ENCODE measurements at regions not wholly inside any gene's neighbourhood (a gene's known extent, or its start where the extent isn't known, plus 50 kb on each side); places are given as distances from the start of the nearest gene placed in this dataset.
"Not testable (repeated sequence)": the region's sequence is repeated elsewhere in the genome, so short reads cannot be mapped to it uniquely, and the experiment has no call there.

DNA sequence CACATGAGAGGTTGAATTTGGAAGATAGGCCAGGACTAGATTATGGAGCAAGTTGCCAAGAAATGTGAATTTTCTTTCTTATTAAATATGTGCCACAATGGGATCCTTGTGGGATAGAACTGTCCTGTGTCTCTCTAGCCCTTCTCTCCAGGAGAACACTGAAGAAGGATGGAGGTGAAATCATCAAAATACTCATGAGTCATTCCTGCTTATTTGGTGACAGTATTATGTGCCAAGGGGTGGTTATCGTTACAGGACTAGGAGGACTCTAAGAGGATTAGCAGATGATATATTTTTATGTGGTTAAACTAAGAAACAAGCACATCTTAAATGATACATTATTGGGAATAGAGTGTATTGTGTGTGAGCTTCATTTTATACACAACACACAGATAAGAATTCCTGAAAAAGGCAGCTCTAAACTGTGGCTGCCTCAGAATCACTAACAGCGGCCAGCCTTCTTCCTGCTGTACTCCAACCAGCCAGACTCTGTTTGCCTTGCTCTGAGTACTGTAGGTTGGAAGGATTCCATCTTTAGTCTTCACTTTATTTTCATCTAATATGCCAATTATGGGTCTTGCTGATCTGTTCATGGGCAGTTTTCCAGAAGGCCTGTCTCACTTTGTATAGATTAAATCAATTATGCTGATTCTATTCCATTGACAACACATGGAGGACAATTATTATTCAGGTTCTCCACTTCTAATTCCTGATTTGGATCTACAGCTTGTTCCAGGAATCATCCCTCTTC lies 325.8 kb downstream of the ABCC12 start:
- H3K27me3 ChIP-seq (ENCODE audit: control insufficient read depth, insufficient read depth, low read length): peaks cover 2% of the 10 kb centered on the region
- H3K36me3 ChIP-seq (ENCODE audit: control insufficient read depth, insufficient read depth, low read length): no peaks in the 10 kb centered on the region
- no peak overlapping the region for H3K4me3 ChIP-seq (ENCODE audit: low read depth, low read length)
- H3K27me3 Mint-ChIP-seq: peaks cover 6% of the 10 kb centered on the region
- no peak for ATAC-seq (ENCODE audit: low read depth in 2 of 2)
- no peak overlapping the region for H3K27ac Mint-ChIP-seq
- peaks cover 4 to 41% (median 13%) of the 10 kb centered on the region in 7 donors for H3K9me3 Mint-ChIP-seq
- H3K9me3 ChIP-seq (ENCODE audit: control insufficient read depth in 2 of 2, low read length in 2 of 2): peaks cover 16 to 30% of the 10 kb centered on the region in 2 experiments
- no peak overlapping the region for H3K27ac ChIP-seq (ENCODE audit: insufficient read depth, low read length, poor library complexity, severe bottlenecking)
- no peaks in the 10 kb centered on the region for H3K4me1 Mint-ChIP-seq
- no peaks in the 10 kb centered on the region for H3K4me1 ChIP-seq (ENCODE audit: control insufficient read depth, insufficient read depth, low read length, poor library complexity, severe bottlenecking)
- H3K36me3 Mint-ChIP-seq: no peaks in the 10 kb centered on the region
- DNase-seq: no peak
- no peak overlapping the region for H3K4me3 Mint-ChIP-seq

GRCh38 chr16:47826070-47826469 lies 329.7 kb downstream of the ABCC12 start:
- no peak overlapping the region for H3K27ac ChIP-seq (ENCODE audit: insufficient read depth, low read length, poor library complexity, severe bottlenecking)
- H3K27me3 ChIP-seq (ENCODE audit: control insufficient read depth, insufficient read depth, low read length): peaks cover 4% of the 10 kb centered on the region
- H3K36me3 ChIP-seq (ENCODE audit: control insufficient read depth, insufficient read depth, low read length): no peaks in the 10 kb centered on the region
- Mint-ChIP-seq H3K4me1 (no peaks in the 10 kb centered on the region), H3K9me3 (peaks cover 2 to 16% (median 10%) of the 10 kb centered on the region in 7 donors), H3K36me3 (no peaks in the 10 kb centered on the region), H3K4me3 (no peak overlapping the region), H3K27me3 (peaks cover 6% of the 10 kb centered on the region), H3K27ac (no peak overlapping the region)
- H3K9me3 ChIP-seq (ENCODE audit: control insufficient read depth in 2 of 2, low read length in 2 of 2): peaks cover 2 to 16% of the 10 kb centered on the region in 2 experiments
- H3K4me1 ChIP-seq (ENCODE audit: control insufficient read depth, insufficient read depth, low read length, poor library complexity, severe bottlenecking): no peaks in the 10 kb centered on the region
- DNase-seq: no peak
- no peak overlapping the region for H3K4me3 ChIP-seq (ENCODE audit: low read depth, low read length)
- ATAC-seq (ENCODE audit: low read depth in 2 of 2): no peak

- Mint-ChIP-seq H3K27me3 (no peaks in the 10 kb centered on the region), H3K27ac (no peak overlapping the region), H3K4me3 (no peak overlapping the region), H3K36me3 (no peaks in the 10 kb centered on the region), H3K9me3 (peaks cover 0 to 16% (median 6%) of the 10 kb centered on the region in 7 donors), H3K4me1 (no peaks in the 10 kb centered on the region)
- ATAC-seq (ENCODE audit: low read depth in 2 of 2): no peak
- no peak for DNase-seq
- Histone ChIP-seq H3K9me3 (ENCODE audit: control insufficient read depth in 2 of 2, low read length in 2 of 2) (no peaks in the 10 kb centered on the region), H3K27me3 (ENCODE audit: control insufficient read depth, insufficient read depth, low read length) (peaks cover 1% of the 10 kb centered on the region), H3K36me3 (ENCODE audit: control insufficient read depth, insufficient read depth, low read length) (no peaks in the 10 kb centered on the region), H3K27ac (ENCODE audit: insufficient read depth, low read length, poor library complexity, severe bottlenecking) (no peak overlapping the region), H3K4me1 (ENCODE audit: control insufficient read depth, insufficient read depth, low read length, poor library complexity, severe bottlenecking) (no peaks in the 10 kb centered on the region), H3K4me3 (ENCODE audit: low read depth, low read length) (no peak overlapping the region)
Observed at GRCh38 chr16:47817048-47817447, 338.7 kb downstream of the ABCC12 start.

DNA sequence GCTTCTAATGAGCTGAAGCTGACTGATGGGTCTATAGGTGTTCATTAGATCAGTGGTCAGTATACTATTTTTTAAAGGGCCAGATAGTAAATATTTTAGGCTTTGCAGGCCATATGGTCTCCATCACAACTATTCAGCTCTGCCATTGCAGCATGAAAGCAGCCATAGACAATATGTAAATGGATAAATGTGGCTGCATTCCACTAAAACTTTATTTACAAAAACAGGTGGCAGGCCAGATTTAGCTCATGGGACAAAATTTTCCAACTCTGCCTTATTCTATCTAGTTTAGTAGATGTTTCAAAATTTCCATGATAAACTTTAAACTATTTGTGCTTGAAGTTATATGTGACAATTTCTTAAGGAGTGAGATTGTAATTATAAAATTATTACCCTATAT lies 339.3 kb downstream of the ABCC12 start:
- Histone ChIP-seq H3K27me3 (ENCODE audit: control insufficient read depth, insufficient read depth, low read length) (peaks cover 1% of the 10 kb centered on the region), H3K27ac (ENCODE audit: insufficient read depth, low read length, poor library complexity, severe bottlenecking) (no peak overlapping the region), H3K4me3 (ENCODE audit: low read depth, low read length) (no peak overlapping the region), H3K36me3 (ENCODE audit: control insufficient read depth, insufficient read depth, low read length) (no peaks in the 10 kb centered on the region), H3K9me3 (ENCODE audit: control insufficient read depth in 2 of 2, low read length in 2 of 2) (no peaks in the 10 kb centered on the region), H3K4me1 (ENCODE audit: control insufficient read depth, insufficient read depth, low read length, poor library complexity, severe bottlenecking) (no peaks in the 10 kb centered on the region)
- H3K27me3 Mint-ChIP-seq: no peaks in the 10 kb centered on the region
- H3K36me3 Mint-ChIP-seq: no peaks in the 10 kb centered on the region
- no peak overlapping the region for H3K4me3 Mint-ChIP-seq
- DNase-seq: no peak
- H3K9me3 Mint-ChIP-seq: peaks cover 0 to 21% (median 6%) of the 10 kb centered on the region in 7 donors
- H3K4me1 Mint-ChIP-seq: no peaks in the 10 kb centered on the region
- H3K27ac Mint-ChIP-seq: no peak overlapping the region
- ATAC-seq (ENCODE audit: low read depth in 2 of 2): no peak

DNA sequence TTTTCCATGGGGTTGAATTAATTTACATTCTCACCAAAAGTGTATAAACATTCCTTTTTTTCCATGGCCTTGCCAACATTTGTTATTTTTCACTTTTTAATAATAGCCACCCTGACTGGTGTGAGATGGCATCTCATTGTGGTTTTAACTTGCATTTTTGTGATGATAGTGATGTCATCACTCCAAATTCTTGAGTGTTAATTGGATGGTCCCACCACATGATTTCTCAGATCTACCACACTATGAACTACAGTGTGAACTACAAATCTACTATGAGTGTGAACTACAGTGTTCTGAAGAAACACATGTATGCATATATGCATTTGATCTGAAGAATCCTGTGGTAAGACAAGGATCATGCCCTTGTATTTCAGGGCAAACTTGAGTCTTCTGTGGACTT lies 340.1 kb downstream of the ABCC12 start:
- no peak for ATAC-seq (ENCODE audit: low read depth in 2 of 2)
- no peaks in the 10 kb centered on the region for H3K36me3 Mint-ChIP-seq
- no peak overlapping the region for H3K4me3 Mint-ChIP-seq
- peaks cover 0 to 22% (median 6%) of the 10 kb centered on the region in 7 donors for H3K9me3 Mint-ChIP-seq
- H3K27ac Mint-ChIP-seq: no peak overlapping the region
- Histone ChIP-seq H3K36me3 (ENCODE audit: control insufficient read depth, insufficient read depth, low read length) (no peaks in the 10 kb centered on the region), H3K27ac (ENCODE audit: insufficient read depth, low read length, poor library complexity, severe bottlenecking) (no peak overlapping the region), H3K4me1 (ENCODE audit: control insufficient read depth, insufficient read depth, low read length, poor library complexity, severe bottlenecking) (no peaks in the 10 kb centered on the region), H3K9me3 (ENCODE audit: control insufficient read depth in 2 of 2, low read length in 2 of 2) (no peaks in the 10 kb centered on the region), H3K4me3 (ENCODE audit: low read depth, low read length) (no peak overlapping the region), H3K27me3 (ENCODE audit: control insufficient read depth, insufficient read depth, low read length) (peaks cover 1% of the 10 kb centered on the region)
- H3K27me3 Mint-ChIP-seq: no peaks in the 10 kb centered on the region
- H3K4me1 Mint-ChIP-seq: no peaks in the 10 kb centered on the region
- no peak for DNase-seq

DNA sequence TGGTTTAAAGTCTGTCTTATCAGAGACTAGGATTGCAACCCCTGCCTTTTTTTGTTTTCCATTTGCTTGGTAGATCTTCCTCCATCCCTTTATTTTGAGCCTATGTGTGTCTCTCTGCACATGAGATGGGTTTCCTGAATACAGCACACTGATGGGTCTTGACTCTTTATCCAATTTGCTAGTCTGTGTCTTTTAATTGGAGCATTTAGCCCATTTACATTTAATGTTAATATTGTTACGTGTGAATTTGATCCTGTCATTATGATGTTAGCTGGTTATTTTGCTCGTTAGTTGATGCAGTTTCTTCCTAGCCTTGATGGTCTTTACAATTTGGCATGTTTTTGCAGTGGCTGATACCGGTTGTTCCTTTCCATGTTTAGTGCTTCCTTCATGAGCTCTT lies 344.0 kb downstream of the ABCC12 start:
- DNase-seq; H3K4me1 Mint-ChIP-seq; H3K4me3 ChIP-seq (ENCODE audit: low read depth, low read length); H3K4me1 ChIP-seq (ENCODE audit: control insufficient read depth, insufficient read depth, low read length, poor library complexity, severe bottlenecking); H3K4me3 Mint-ChIP-seq; H3K9me3 ChIP-seq (ENCODE audit: control insufficient read depth in 2 of 2, low read length in 2 of 2); H3K27me3 ChIP-seq (ENCODE audit: control insufficient read depth, insufficient read depth, low read length); H3K27ac Mint-ChIP-seq; ATAC-seq (ENCODE audit: low read depth in 2 of 2); H3K27ac ChIP-seq (ENCODE audit: insufficient read depth, low read length, poor library complexity, severe bottlenecking); H3K27me3 Mint-ChIP-seq; H3K36me3 ChIP-seq (ENCODE audit: control insufficient read depth, insufficient read depth, low read length); H3K36me3 Mint-ChIP-seq: not testable (repeated sequence)
- peaks cover 0 to 34% (median 7%) of the 10 kb centered on the region in 7 donors for H3K9me3 Mint-ChIP-seq

- Histone ChIP-seq H3K36me3 (ENCODE audit: control insufficient read depth, insufficient read depth, low read length) (no peaks in the 10 kb centered on the region), H3K9me3 (ENCODE audit: control insufficient read depth in 2 of 2, low read length in 2 of 2) (no peaks in the 10 kb centered on the region), H3K4me3 (ENCODE audit: low read depth, low read length) (no peak overlapping the region), H3K27me3 (ENCODE audit: control insufficient read depth, insufficient read depth, low read length) (no peaks in the 10 kb centered on the region), H3K27ac (ENCODE audit: insufficient read depth, low read length, poor library complexity, severe bottlenecking) (no peak overlapping the region), H3K4me1 (ENCODE audit: control insufficient read depth, insufficient read depth, low read length, poor library complexity, severe bottlenecking) (no peaks in the 10 kb centered on the region)
- Mint-ChIP-seq H3K36me3 (no peaks in the 10 kb centered on the region), H3K9me3 (peaks cover 0 to 15% (median 4%) of the 10 kb centered on the region in 7 donors), H3K27ac (no peak overlapping the region), H3K27me3 (no peaks in the 10 kb centered on the region), H3K4me1 (no peaks in the 10 kb centered on the region), H3K4me3 (no peak overlapping the region)
- DNase-seq (no peak), ATAC-seq (ENCODE audit: low read depth in 2 of 2) (no peak)
Observed at GRCh38 chr16:47806309-47806847, 345.2 kb downstream of the PHKB start.

DNA sequence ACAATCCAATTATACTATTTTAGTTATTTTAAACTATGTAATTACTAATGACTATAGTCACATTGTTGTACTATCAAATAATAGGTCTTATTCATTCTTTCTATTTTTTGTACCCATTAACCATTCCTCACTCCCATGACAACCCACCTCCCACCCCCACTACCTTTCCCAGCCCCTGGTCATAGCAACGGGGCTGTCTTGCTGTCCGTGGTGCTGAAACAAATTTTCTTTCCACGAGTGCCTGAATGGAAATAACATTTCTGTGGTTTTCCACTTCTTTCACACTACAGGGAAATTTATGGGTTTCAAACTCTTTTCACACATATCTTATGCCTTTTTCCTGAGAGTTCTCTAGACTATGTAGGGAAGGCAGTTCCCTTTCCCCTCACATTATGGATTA lies 326.6 kb downstream of the PHKB start:
- Mint-ChIP-seq H3K4me3 (no peak overlapping the region), H3K4me1 (no peaks in the 10 kb centered on the region), H3K9me3 (peaks cover 1 to 15% (median 10%) of the 10 kb centered on the region in 7 donors), H3K27me3 (peaks cover 14% of the 10 kb centered on the region), H3K27ac (no peak overlapping the region), H3K36me3 (no peaks in the 10 kb centered on the region)
- Histone ChIP-seq H3K4me1 (ENCODE audit: control insufficient read depth, insufficient read depth, low read length, poor library complexity, severe bottlenecking) (no peaks in the 10 kb centered on the region), H3K4me3 (ENCODE audit: low read depth, low read length) (no peak overlapping the region), H3K27ac (ENCODE audit: insufficient read depth, low read length, poor library complexity, severe bottlenecking) (no peak overlapping the region), H3K9me3 (ENCODE audit: control insufficient read depth in 2 of 2, low read length in 2 of 2) (peaks cover 0 to 9% of the 10 kb centered on the region in 2 experiments), H3K36me3 (ENCODE audit: control insufficient read depth, insufficient read depth, low read length) (no peaks in the 10 kb centered on the region), H3K27me3 (ENCODE audit: control insufficient read depth, insufficient read depth, low read length) (peaks cover 4% of the 10 kb centered on the region)
- ATAC-seq (ENCODE audit: low read depth in 2 of 2) (no peak), DNase-seq (no peak)
